H1 (cell line): ENCODE measurements at regions not wholly inside any gene's neighbourhood (a gene's known extent, or its start where the extent isn't known, plus 50 kb on each side); places are given as distances from the start of the nearest gene placed in this dataset.

Experiments
- CTCF ChIA-PET: fragments of 300-600 bp; sonication (Branson Sonifier 250); formaldehyde crosslinking; loops from one replicate; lab custom pipeline; 2021; ENCODE audit not compliant: partially characterized antibody; lab: Charles Lee
- POLR2A ChIA-PET: fragments of 300-600 bp; sonication (Branson Sonifier 250); formaldehyde crosslinking; loops from one replicate; lab custom pipeline; 2021; ENCODE audit warnings: inconsistent platforms; ENCODE audit not compliant: partially characterized antibody; lab: Charles Lee
- DNase-seq, 2 experiments: peaks; one replicate each; pipeline versions ENCODE4 v3.0.0 to v3.0.0-alpha.2; 2010 to 2022; ENCODE audit warnings: low spot score in 2 of 2, low read depth in 1 of 2, mixed read lengths in 1 of 2
- FAIRE-seq: peaks from 2 replicates; lab custom pipeline; 2011; peaks lifted over from hg19 to GRCh38; lab: Jason Lieb, UNC
- H2AFZ ChIP-seq: 2 replicates; pipeline ENCODE4 v1.8.1; 2012; ENCODE audit warnings: low read length, inconsistent platforms
- H2AK5ac ChIP-seq: 2 replicates; pipeline ENCODE4 v1.6.1; 2013; ENCODE audit warnings: low read depth, low read length
- H2BK120ac ChIP-seq: replicated peaks from 2 replicates; pipeline ENCODE3; 2013; ENCODE audit warnings: low read depth, low read length, inconsistent platforms
- H2BK12ac ChIP-seq: 2 replicates; pipeline ENCODE4 v1.6.1; 2013; ENCODE audit warnings: low read depth, low read length
- H2BK15ac ChIP-seq: 2 replicates; pipeline ENCODE4 v1.6.1; 2013; ENCODE audit warnings: low read length
- H2BK20ac ChIP-seq: 2 replicates; pipeline ENCODE4 v1.6.1; 2013; ENCODE audit warnings: low read length
- H2BK5ac ChIP-seq: 2 replicates; pipeline ENCODE4 v1.6.1; 2013; ENCODE audit warnings: low read depth, low read length
- H3K14ac ChIP-seq: 2 replicates; pipeline ENCODE4 v1.6.1; 2013; ENCODE audit warnings: inconsistent platforms; ENCODE audit not compliant: insufficient read length
- H3K18ac ChIP-seq: 2 replicates; pipeline ENCODE4 v1.6.1; 2013; ENCODE audit warnings: low read length; ENCODE audit errors: extremely low read depth
- H3K23ac ChIP-seq: 2 replicates; pipeline ENCODE4 v1.6.1; 2013; ENCODE audit warnings: inconsistent platforms; ENCODE audit not compliant: insufficient read length
- H3K23me2 ChIP-seq: 2 replicates; pipeline ENCODE4 v1.6.1; 2013; ENCODE audit warnings: low read depth, low read length
- H3K27ac ChIP-seq: 2 replicates; pipeline ENCODE4 v1.6.1; 2011; ENCODE audit warnings: low read depth, low read length, inconsistent platforms
- H3K27me3 ChIP-seq, 4 experiments: replicated peaks in 1 of 4; 1 replicate in 1 of 4; 2 replicates in 3 of 4; pipeline versions ENCODE4 v1.6.1 to v1.8.1; 2011 to 2013; ENCODE audit warnings: low read length in 3 of 4, mild to moderate bottlenecking in 3 of 4, inconsistent platforms in 2 of 4, mixed read lengths in 2 of 4, moderate library complexity in 1 of 4; ENCODE audit not compliant: control insufficient read depth in 3 of 4, insufficient read depth in 3 of 4; ENCODE audit errors: extremely low read depth in 1 of 4
- H3K36me3 ChIP-seq, 4 experiments: 2 replicates each; pipeline versions ENCODE4 v1.6.1 to v1.8.1; 2011 to 2013; ENCODE audit warnings: mild to moderate bottlenecking in 4 of 4, low read length in 3 of 4, moderate library complexity in 2 of 4, control low read depth in 1 of 4, inconsistent platforms in 1 of 4; ENCODE audit not compliant: insufficient read depth in 4 of 4, control insufficient read depth in 2 of 4
- H3K4ac ChIP-seq: replicated peaks from 2 replicates; pipeline ENCODE3; 2013; ENCODE audit warnings: low read length, low read depth, mixed read lengths, inconsistent platforms; ENCODE audit not compliant: insufficient read length
- H3K4me1 ChIP-seq, 4 experiments: replicated peaks in 1 of 4; 1 replicate in 1 of 4; 2 replicates in 3 of 4; pipeline versions ENCODE4 v1.6.1 to v1.8.1; 2011 to 2013; ENCODE audit warnings: low read length in 3 of 4, inconsistent platforms in 2 of 4, mixed read lengths in 1 of 4; ENCODE audit not compliant: insufficient read depth in 4 of 4, control insufficient read depth in 3 of 4
- H3K4me2 ChIP-seq, 2 experiments: 2 replicates each; pipeline versions ENCODE4 v1.6.1 to v1.8.1; 2011 to 2013; ENCODE audit warnings: low read depth in 2 of 2, low read length in 2 of 2, control low read depth in 1 of 2, inconsistent platforms in 1 of 2, mild to moderate bottlenecking in 1 of 2; ENCODE audit not compliant: insufficient read depth in 1 of 2
- H3K4me3 ChIP-seq, 4 experiments: fragments of 200-600, 300-600 bp in 1 of 4; sonication (generic), shearing (Covaris generic), sonication (Bioruptor Twin) in 1 of 4; 2 replicates each; pipeline versions ENCODE4 v1.5.1 to v1.8.1; 2011 to 2016; ENCODE audit warnings: low read length in 4 of 4, low read depth in 3 of 4, control low read depth in 2 of 4, inconsistent platforms in 2 of 4, mild to moderate bottlenecking in 2 of 4, mixed read lengths in 1 of 4, moderate library complexity in 1 of 4; ENCODE audit not compliant: insufficient read depth in 2 of 4; ENCODE audit errors: extremely low read depth in 1 of 4
- H3K56ac ChIP-seq: replicated peaks from 2 replicates; pipeline ENCODE3; 2013; ENCODE audit warnings: low read depth, mild to moderate bottlenecking, mixed read lengths, low read length, inconsistent platforms; ENCODE audit not compliant: insufficient read length
- H3K79me1 ChIP-seq: 2 replicates; pipeline ENCODE4 v1.6.1; 2013; ENCODE audit warnings: low read depth, low read length, control low read depth
- H3K79me2 ChIP-seq, 2 experiments: 2 replicates each; pipeline versions ENCODE4 v1.6.1 to v1.8.1; 2012 to 2013; ENCODE audit warnings: low read length in 2 of 2, mild to moderate bottlenecking in 2 of 2, inconsistent platforms in 1 of 2; ENCODE audit not compliant: insufficient read depth in 2 of 2, control insufficient read depth in 1 of 2
- H3K9ac ChIP-seq, 4 experiments: replicated peaks in 1 of 4; 1 replicate in 1 of 4; 2 replicates in 3 of 4; pipeline versions ENCODE4 v1.6.1 to v1.8.1; 2011 to 2013; ENCODE audit warnings: low read depth in 3 of 4, low read length in 3 of 4, control low read depth in 2 of 4, mild to moderate bottlenecking in 2 of 4, moderate library complexity in 2 of 4, inconsistent platforms in 1 of 4; ENCODE audit errors: extremely low read depth in 1 of 4
- H3K9me3 ChIP-seq, 2 experiments: 2 replicates each; pipeline versions ENCODE4 v1.6.1 to v1.8.1; 2012 to 2013; ENCODE audit warnings: mild to moderate bottlenecking in 2 of 2, moderate library complexity in 2 of 2, control low read depth in 1 of 2, inconsistent platforms in 1 of 2, low read depth in 1 of 2, low read length in 1 of 2, mixed read lengths in 1 of 2; ENCODE audit not compliant: insufficient read depth in 2 of 2
- H4K20me1 ChIP-seq, 2 experiments: replicated peaks in 1 of 2; 2 replicates each; pipeline versions ENCODE3 to v1.8.1; 2011 to 2013; ENCODE audit warnings: inconsistent platforms in 2 of 2, low read length in 2 of 2, mild to moderate bottlenecking in 1 of 2; ENCODE audit not compliant: insufficient read depth in 2 of 2, control insufficient read depth in 1 of 2
- H4K5ac ChIP-seq: 2 replicates; pipeline ENCODE4 v1.6.1; 2013; ENCODE audit warnings: low read length, low read depth, mixed read lengths, inconsistent platforms; ENCODE audit not compliant: insufficient read length
- H4K8ac ChIP-seq: 2 replicates; pipeline ENCODE4 v1.8.0; 2013; ENCODE audit warnings: mild to moderate bottlenecking, moderate library complexity, low read length, inconsistent platforms; ENCODE audit not compliant: insufficient read depth; ENCODE audit errors: extremely low read depth
- H4K91ac ChIP-seq: replicated peaks from 2 replicates; pipeline ENCODE3; 2013; ENCODE audit warnings: low read length, mixed read lengths, inconsistent platforms; ENCODE audit not compliant: insufficient read length
- ASH2L ChIP-seq: fragments of 200-600, 300-600 bp; sonication (generic); IDR thresholded peaks from one replicate; pipeline ENCODE4 v1.7.1; 2017; ENCODE audit warnings: low read length
- CHD2 ChIP-seq: IDR thresholded peaks from 2 replicates; pipeline ENCODE4 v1.6.1; 2012; ENCODE audit warnings: low read length, improper control_type of control experiment
- CTBP2 ChIP-seq: IDR thresholded peaks from 2 replicates; pipeline ENCODE4 v1.7.0; 2011; ENCODE audit warnings: borderline replicate concordance, mild to moderate bottlenecking, moderate library complexity, mixed read lengths, low read length; ENCODE audit not compliant: insufficient read depth, insufficient read length
- CTCF ChIP-seq, 3 experiments: IDR thresholded peaks; 1 replicate in 2 of 3; 2 replicates in 1 of 3; pipeline versions ENCODE4 v1.5.1 to v1.6.1; 2011; ENCODE audit warnings: low read length in 3 of 3, mild to moderate bottlenecking in 3 of 3, inconsistent platforms in 2 of 3, low read depth in 1 of 3, moderate library complexity in 1 of 3; ENCODE audit not compliant: insufficient read depth in 1 of 3; ENCODE audit errors: control extremely low read depth in 1 of 3
- FOSL1 ChIP-seq: IDR thresholded peaks from 2 replicates; pipeline ENCODE4 v1.6.1; 2011; ENCODE audit warnings: mild to moderate bottlenecking, low read depth, low read length, moderate library complexity; ENCODE audit not compliant: insufficient read depth
- JUND ChIP-seq: IDR thresholded peaks from 2 replicates; pipeline ENCODE4 v1.6.1; 2011; ENCODE audit warnings: mild to moderate bottlenecking, improper control_type of control experiment, low read length
- SIRT6 ChIP-seq: IDR thresholded peaks from one replicate; pipeline ENCODE4 v1.7.1; 2012; ENCODE audit warnings: low read length, inconsistent platforms
- SP4 ChIP-seq: IDR thresholded peaks from 2 replicates; pipeline ENCODE4 v1.6.1; 2012; ENCODE audit warnings: low read length, inconsistent platforms
- TAF7 ChIP-seq: optimal IDR thresholded peaks from 2 replicates; pipeline ENCODE3; 2011; ENCODE audit warnings: low read depth, mild to moderate bottlenecking, inconsistent platforms, low read length, moderate library complexity, borderline replicate concordance
- TEAD4 ChIP-seq: IDR thresholded peaks from 2 replicates; pipeline ENCODE4 v1.6.1; 2012; ENCODE audit warnings: low read depth, low read length, inconsistent platforms, mixed read lengths
- WGBS, 2 experiments: shearing (Covaris generic) in 1 of 2; methylation state at CpG; one replicate each; pipeline versions ENCODE4 v1.1.6 to v1.1.7; 2013 to 2015; ENCODE audit warnings: low lambda C conversion rate in 2 of 2, mixed read lengths in 2 of 2, inconsistent platforms in 1 of 2, low coverage in 1 of 2, missing lambda C conversion rate in 1 of 2; ENCODE audit not compliant: insufficient replicate concordance in 2 of 2, insufficient coverage in 1 of 2, insufficient read length in 1 of 2; ENCODE audit errors: extremely low coverage in 1 of 2, missing lambda C conversion rate in 1 of 2; 5-methylcytosine and 5-hydroxymethylcytosine counted together
- TF ChIP-seq, protein P1 (sequence below): IDR thresholded peaks from 2 replicates; pipeline ENCODE4 v1.6.1; 2012; ENCODE audit warnings: low read length, inconsistent platforms

DNA sequence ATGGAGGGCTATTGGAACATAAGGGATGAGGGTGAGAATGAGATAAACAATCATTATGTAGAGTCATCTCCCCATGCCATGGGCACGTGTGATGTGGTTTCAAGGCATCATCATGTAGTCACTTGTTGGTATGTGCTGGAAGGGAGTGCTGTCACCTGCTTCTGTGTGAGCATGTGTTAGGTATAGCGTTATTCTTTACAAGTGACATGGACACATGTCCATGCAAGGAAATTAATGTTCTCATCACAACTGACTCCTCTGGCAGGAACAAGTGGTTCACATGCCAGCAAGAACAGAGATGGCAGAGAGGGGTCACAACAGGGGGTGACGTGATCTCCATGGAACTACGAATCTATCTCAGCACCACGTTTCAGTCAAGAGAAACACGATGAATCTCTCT is 815.8 kb downstream of the BCL11B start:
- no peak overlapping the region; the same call in 1 of the 2 replicates for H2BK15ac ChIP-seq
- H2AK5ac ChIP-seq: no peak overlapping the region
- H4K5ac ChIP-seq: no peak overlapping the region
- H3K27me3 ChIP-seq: no peaks in the 10 kb centered on the region
- H3K79me1 ChIP-seq: no peaks in the 10 kb centered on the region
- H2BK120ac ChIP-seq: no peak overlapping the region
- no peak overlapping the region for H3K4me2 ChIP-seq
- peaks cover 0 to 9% (median 5%) of the 10 kb centered on the region in 4 experiments; a peak in 3 of 7 replicates for H3K4me1 ChIP-seq
- no peak overlapping the region for H3K4me3 ChIP-seq
- ChIA-PET POLR2A (no interaction called here), CTCF (no interaction called here)
- H3K18ac ChIP-seq: no peak overlapping the region
- no peak overlapping the region for H4K8ac ChIP-seq
- 92% methylated on average over 6 of the region's 6 CpGs; no CpG with 5 or more reads in 1 of the 2 experiments for WGBS, 2 experiments
- peak overlapping the region; percentile 89; the same call in 1 of the 2 replicates for H2BK12ac ChIP-seq
- H3K23ac ChIP-seq: no peak overlapping the region
- FAIRE-seq (no peak), DNase-seq (no peak)
- H4K91ac ChIP-seq: peak overlapping the region; percentile 1
- H3K9ac ChIP-seq: no peak overlapping the region
- H2BK20ac ChIP-seq: 0 out of 2 replicates have a peak overlapping the region, but pooled peaks have one; percentile 62
- H4K20me1 ChIP-seq: no peaks in the 10 kb centered on the region
- H3K4ac ChIP-seq: no peak overlapping the region
- H3K14ac ChIP-seq: no peak overlapping the region
- no peak overlapping the region for H2AFZ ChIP-seq
- H2BK5ac ChIP-seq: no peak overlapping the region
- H3K36me3 ChIP-seq: peaks cover 0 to 7% (median 0%) of the 10 kb centered on the region in 4 experiments; a peak in 1 of 8 replicates
- H3K27ac ChIP-seq: no peak overlapping the region
- no peaks in the 10 kb centered on the region for H3K23me2 ChIP-seq
- no peaks in the 10 kb centered on the region for H3K79me2 ChIP-seq
- no peak overlapping the region for H3K56ac ChIP-seq
- H3K9me3 ChIP-seq: peaks cover 14 to 16% of the 10 kb centered on the region in 2 experiments
- no peak for TF ChIP-seq TAF7
- TF ChIP-seq FOSL1: no peak
- TF ChIP-seq CHD2: no peak
- no peak for TF ChIP-seq SP4
- no peak for TF ChIP-seq ASH2L
- no peak for TF ChIP-seq TEAD4
- no peak for TF ChIP-seq CTCF (IDR thresholded peaks at IDR 0.05; ENCODE audit: control extremely low read depth in 1 of 3, insufficient read depth in 1 of 3, low read depth in 1 of 3, low read length in 3 of 3)
- TF ChIP-seq JUND: no peak
- TF ChIP-seq CTBP2: no peak
- TF ChIP-seq SIRT6: no peak
- TF ChIP-seq, protein P1, sequence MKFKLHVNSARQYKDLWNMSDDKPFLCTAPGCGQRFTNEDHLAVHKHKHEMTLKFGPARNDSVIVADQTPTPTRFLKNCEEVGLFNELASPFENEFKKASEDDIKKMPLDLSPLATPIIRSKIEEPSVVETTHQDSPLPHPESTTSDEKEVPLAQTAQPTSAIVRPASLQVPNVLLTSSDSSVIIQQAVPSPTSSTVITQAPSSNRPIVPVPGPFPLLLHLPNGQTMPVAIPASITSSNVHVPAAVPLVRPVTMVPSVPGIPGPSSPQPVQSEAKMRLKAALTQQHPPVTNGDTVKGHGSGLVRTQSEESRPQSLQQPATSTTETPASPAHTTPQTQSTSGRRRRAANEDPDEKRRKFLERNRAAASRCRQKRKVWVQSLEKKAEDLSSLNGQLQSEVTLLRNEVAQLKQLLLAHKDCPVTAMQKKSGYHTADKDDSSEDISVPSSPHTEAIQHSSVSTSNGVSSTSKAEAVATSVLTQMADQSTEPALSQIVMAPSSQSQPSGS: no peak
